ENCODE measurements at regions not wholly inside any gene's neighbourhood (a gene's known extent, or its start where the extent isn't known, plus 50 kb on each side); places are given as distances from the start of the nearest gene placed in this dataset.

GRCh38 chr5:74094782-74095108 is 468.7 kb downstream of the ARHGEF28 start:
- no peak for TF ChIP-seq CTCF (IDR thresholded peaks at IDR 0.05; ENCODE audit: control extremely low read depth in 1 of 3, insufficient read depth in 1 of 3, low read depth in 1 of 3, low read length in 3 of 3)
- no peak for TF ChIP-seq RAD21 (IDR thresholded peaks at IDR 0.05 in 1 of 2, conservative IDR thresholded peaks at IDR 0.05 in 1 of 2; ENCODE audit: low read depth in 2 of 2, low read length in 2 of 2)
- no peak for TF ChIP-seq E2F6 (IDR thresholded peaks at IDR 0.05)
- TF ChIP-seq RFX5 (IDR thresholded peaks at IDR 0.05; ENCODE audit: borderline replicate concordance, low read depth, low read length): no peak
- TF ChIP-seq USF2 (IDR thresholded peaks at IDR 0.05; ENCODE audit: low read length): no peak
- TF ChIP-seq RNF2 (IDR thresholded peaks at IDR 0.05; ENCODE audit: borderline replicate concordance, low read depth, low read length, missing control alignments, poor library complexity, severe bottlenecking): no peak
- TF ChIP-seq JUND (IDR thresholded peaks at IDR 0.05; ENCODE audit: low read length): no peak
- TF ChIP-seq SP4 (IDR thresholded peaks at IDR 0.05; ENCODE audit: low read length): no peak
- TF ChIP-seq CEBPB (IDR thresholded peaks at IDR 0.05; ENCODE audit: low read depth, low read length): no peak
- TF ChIP-seq NRF1 (IDR thresholded peaks at IDR 0.05; ENCODE audit: low read depth, low read length): no peak
- no peak for TF ChIP-seq RXRA (IDR thresholded peaks at IDR 0.05; ENCODE audit: insufficient read depth, low read depth, low read length)
- TF ChIP-seq SIX5 (IDR thresholded peaks at IDR 0.05; ENCODE audit: low read depth, low read length): no peak
- no peak for TF ChIP-seq YY1 (IDR thresholded peaks at IDR 0.05; ENCODE audit: low read depth, low read length)
- no peak for TF ChIP-seq POLR2AphosphoS5 (IDR thresholded peaks at IDR 0.05; ENCODE audit: low read depth, low read length)
